ENCODE measurements at regions not wholly inside any gene's neighbourhood (a gene's known extent, or its start where the extent isn't known, plus 50 kb on each side); places are given as distances from the start of the nearest gene placed in this dataset.

DNA sequence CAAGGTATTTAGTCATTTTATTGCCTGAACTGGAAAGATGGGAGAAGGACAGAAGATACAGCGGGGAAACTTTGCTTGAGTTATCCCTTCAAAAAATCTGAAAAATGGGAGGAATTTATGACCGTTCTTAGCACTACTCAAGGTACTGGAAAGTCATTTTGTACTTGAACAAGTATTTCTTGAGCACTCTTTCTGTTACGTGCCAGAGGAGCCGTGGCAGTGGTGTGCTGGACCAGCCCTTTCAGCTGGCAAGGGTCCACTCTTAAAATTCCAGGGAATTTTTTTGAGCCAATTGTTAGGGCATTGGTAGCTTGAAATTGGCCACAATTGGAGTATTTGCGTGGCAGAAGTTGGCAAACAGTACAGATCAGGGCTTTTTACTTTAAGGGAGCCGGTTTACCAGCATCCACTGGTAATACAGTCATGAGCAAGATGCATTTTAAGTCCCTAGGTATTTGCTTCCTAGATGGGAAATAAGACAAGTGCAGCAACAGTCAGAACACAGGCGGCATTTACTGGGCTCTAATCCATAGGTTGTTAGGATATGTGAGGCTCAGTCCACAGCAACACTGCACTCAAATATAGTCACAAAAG is 145.9 kb upstream of the ST8SIA2 start:
- TF ChIP-seq, protein P1, sequence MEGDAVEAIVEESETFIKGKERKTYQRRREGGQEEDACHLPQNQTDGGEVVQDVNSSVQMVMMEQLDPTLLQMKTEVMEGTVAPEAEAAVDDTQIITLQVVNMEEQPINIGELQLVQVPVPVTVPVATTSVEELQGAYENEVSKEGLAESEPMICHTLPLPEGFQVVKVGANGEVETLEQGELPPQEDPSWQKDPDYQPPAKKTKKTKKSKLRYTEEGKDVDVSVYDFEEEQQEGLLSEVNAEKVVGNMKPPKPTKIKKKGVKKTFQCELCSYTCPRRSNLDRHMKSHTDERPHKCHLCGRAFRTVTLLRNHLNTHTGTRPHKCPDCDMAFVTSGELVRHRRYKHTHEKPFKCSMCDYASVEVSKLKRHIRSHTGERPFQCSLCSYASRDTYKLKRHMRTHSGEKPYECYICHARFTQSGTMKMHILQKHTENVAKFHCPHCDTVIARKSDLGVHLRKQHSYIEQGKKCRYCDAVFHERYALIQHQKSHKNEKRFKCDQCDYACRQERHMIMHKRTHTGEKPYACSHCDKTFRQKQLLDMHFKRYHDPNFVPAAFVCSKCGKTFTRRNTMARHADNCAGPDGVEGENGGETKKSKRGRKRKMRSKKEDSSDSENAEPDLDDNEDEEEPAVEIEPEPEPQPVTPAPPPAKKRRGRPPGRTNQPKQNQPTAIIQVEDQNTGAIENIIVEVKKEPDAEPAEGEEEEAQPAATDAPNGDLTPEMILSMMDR (IDR thresholded peaks at IDR 0.05; ENCODE audit: low read length), result no peak
- no peak for TF ChIP-seq EZH2 (optimal IDR thresholded peaks at IDR 0.05; ENCODE audit: low read depth, low read length)

All from MM.1S (cell line).